Activated CD4-positive, CD25-positive, alpha-beta regulatory T cell (primary cell): ENCODE measurements at regions not wholly inside any gene's neighbourhood (a gene's known extent, or its start where the extent isn't known, plus 50 kb on each side); places are given as distances from the start of the nearest gene placed in this dataset.
"Not testable (repeated sequence)": the region's sequence is repeated elsewhere in the genome, so short reads cannot be mapped to it uniquely, and the experiment has no call there.

Experiments
- DNase-seq, 4 experiments: peaks; one replicate each; lab custom pipeline; 2025; lab: John Stamatoyannopoulos, UW

GRCh38 chr12:89227774-89228173, 124.5 kb downstream of the DUSP6 start:
- DNase-seq, result no peak

- DNase-seq, result no peak
Observed at GRCh38 chr12:89225808-89226411, 126.4 kb downstream of the DUSP6 start.

- peak; percentile 11 to 32 (median 21) for DNase-seq
Observed at GRCh38 chr12:89225401-89225800, 126.9 kb downstream of the DUSP6 start.

GRCh38 chr12:89222580-89222979, 129.7 kb downstream of the DUSP6 start:
- DNase-seq, result not testable (repeated sequence)

- DNase-seq, result no peak
Observed at GRCh38 chr12:89217472-89217871, 134.8 kb downstream of the DUSP6 start.

GRCh38 chr12:89216211-89216952, 135.9 kb downstream of the DUSP6 start:
- DNase-seq, result no peak

GRCh38 chr12:89215196-89215595, 137.1 kb downstream of the DUSP6 start:
- no peak for DNase-seq

GRCh38 chr12:89213747-89214146, 138.6 kb downstream of the DUSP6 start:
- no peak for DNase-seq

- DNase-seq, result no peak
Observed at GRCh38 chr12:89213139-89213538, 139.2 kb downstream of the DUSP6 start.

GRCh38 chr12:89212339-89212771, 139.9 kb downstream of the DUSP6 start:
- no peak for DNase-seq

GRCh38 chr12:89211456-89211855, 140.8 kb downstream of the DUSP6 start:
- DNase-seq, result no peak

GRCh38 chr12:89210277-89210676, 142.0 kb downstream of the DUSP6 start:
- no peak for DNase-seq

- no peak for DNase-seq
Observed at GRCh38 chr12:89208661-89209096, 143.6 kb downstream of the DUSP6 start.

- DNase-seq, result no peak
Observed at GRCh38 chr12:89206390-89206789, 145.9 kb downstream of the DUSP6 start.

GRCh38 chr12:89205517-89205916, 146.8 kb downstream of the DUSP6 start:
- DNase-seq, result no peak

- DNase-seq, result no peak
Observed at GRCh38 chr12:89203144-89203543, 149.2 kb downstream of the DUSP6 start.

GRCh38 chr12:89200217-89200616, 152.1 kb downstream of the DUSP6 start:
- no peak for DNase-seq

- DNase-seq, result no peak
Observed at GRCh38 chr12:89195470-89195869, 156.8 kb downstream of the DUSP6 start.

GRCh38 chr12:89194683-89195082, 157.6 kb downstream of the DUSP6 start:
- DNase-seq, result no peak

GRCh38 chr12:89192429-89192828, 159.9 kb downstream of the DUSP6 start:
- no peak for DNase-seq

GRCh38 chr12:89191597-89191996, 160.7 kb downstream of the DUSP6 start:
- not testable (repeated sequence) for DNase-seq

- no peak for DNase-seq
Observed at GRCh38 chr12:89189448-89189847, 162.9 kb downstream of the DUSP6 start.

- no peak for DNase-seq
Observed at GRCh38 chr12:89187507-89187906, 164.8 kb downstream of the DUSP6 start.

- DNase-seq, result no peak
Observed at GRCh38 chr12:89185889-89186288, 166.4 kb downstream of the DUSP6 start.
